ENCODE measurements at regions not wholly inside any gene's neighbourhood (a gene's known extent, or its start where the extent isn't known, plus 50 kb on each side); places are given as distances from the start of the nearest gene placed in this dataset.
A peak's percentile ranks its signal among the peaks of the same experiment; 100 is the strongest.

DNA sequence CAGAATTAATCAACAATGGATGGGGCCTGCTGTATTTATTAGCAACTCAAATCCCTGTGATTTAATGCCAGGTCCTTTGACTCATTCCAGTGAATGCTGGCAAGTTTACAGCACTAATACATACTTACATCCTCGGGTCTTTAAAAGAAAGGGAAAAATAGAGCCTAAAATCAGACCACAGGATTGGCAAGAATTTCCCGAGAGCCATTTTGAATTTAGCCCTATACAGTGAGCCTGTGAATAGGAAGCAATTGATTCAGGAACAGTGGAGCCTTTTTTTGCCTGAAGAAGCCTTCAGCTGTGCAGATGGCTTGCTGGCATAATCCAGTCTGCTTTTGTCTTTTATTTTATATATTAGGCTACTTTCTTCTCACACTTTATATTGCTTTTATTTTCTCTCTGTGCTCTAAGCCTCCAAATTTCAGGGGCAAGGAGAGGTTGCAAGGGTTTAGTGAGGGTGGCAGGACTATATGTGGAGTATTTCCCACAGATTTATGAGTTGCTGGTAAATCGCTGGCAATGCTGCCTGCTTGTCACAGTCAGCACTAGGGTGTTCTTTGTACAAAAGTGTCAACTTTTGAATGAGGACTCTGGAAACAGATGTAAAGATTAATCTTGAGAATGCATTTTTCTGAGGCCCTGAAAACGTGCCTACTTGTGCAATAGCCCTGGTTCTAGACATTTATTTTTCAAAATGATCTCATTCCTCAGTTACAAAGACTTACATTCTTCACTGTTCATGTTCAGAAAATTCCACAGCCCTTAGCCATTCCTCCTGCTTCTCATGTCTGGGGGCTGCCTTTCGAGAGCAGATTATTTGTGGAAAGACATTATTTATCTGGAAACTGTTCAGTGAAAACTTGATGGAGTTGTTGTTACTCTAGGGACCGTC, 303.5 kb downstream of the SPRY1 start:
- DNase-seq = no peak
- H3K9ac ChIP-seq = peak overlapping the region; percentile 60
- peak overlapping the region; percentile 76 to 94; a peak in 3 of 4 replicates for H3K27ac ChIP-seq (ENCODE audit: low read depth in 2 of 2, low read length in 1 of 2)
- H2AFZ ChIP-seq (ENCODE audit: low read depth) = peak overlapping the region; percentile 79
- peak overlapping the region; percentile 27 for H3K4me2 ChIP-seq
- H3K4me3 ChIP-seq (ENCODE audit: low read depth in 2 of 2, low read length in 1 of 2) = no peak overlapping the region
- WGBS (ENCODE audit: low lambda C conversion rate) = 47% methylated on average over 6 of the region's 6 CpGs
- no peaks in the 10 kb centered on the region for H3K27me3 ChIP-seq (ENCODE audit: insufficient read depth)
- no peaks in the 10 kb centered on the region for H3K79me2 ChIP-seq (ENCODE audit: insufficient read depth)
- CTCF ChIA-PET = no interaction called here
- peaks cover 26% of the 10 kb centered on the region for H3F3A ChIP-seq (replicated peaks; ENCODE audit: insufficient read depth)
- H3K4me1 ChIP-seq (ENCODE audit: control insufficient read depth in 1 of 2, insufficient read depth in 2 of 2, low read depth in 1 of 2, low read length in 1 of 2) = peaks cover 0 to 15% of the 10 kb centered on the region in 2 experiments; a peak in 3 of 4 replicates
- no peaks in the 10 kb centered on the region for H4K20me1 ChIP-seq (ENCODE audit: insufficient read depth)
- no peaks in the 10 kb centered on the region for H3K9me2 ChIP-seq
- POLR2A ChIA-PET = no interaction called here
- no peaks in the 10 kb centered on the region for H3K9me3 ChIP-seq
- H3K36me3 ChIP-seq (replicated peaks in 1 of 2; ENCODE audit: control insufficient read depth in 1 of 2, insufficient read depth in 2 of 2, low read length in 1 of 2) = no peaks in the 10 kb centered on the region
- TF ChIP-seq IRF3 (IDR thresholded peaks at IDR 0.05; ENCODE audit: low read depth, low read length) = no peak
- TF ChIP-seq NRF1 (IDR thresholded peaks at IDR 0.05; ENCODE audit: low read depth, low read length) = no peak
- TF ChIP-seq TEAD4 (IDR thresholded peaks at IDR 0.05; ENCODE audit: borderline replicate concordance, insufficient read depth) = peak; percentile 21; the same call in 1 of the 2 replicates
- TF ChIP-seq GABPA (IDR thresholded peaks at IDR 0.05; ENCODE audit: low read depth) = no peak
- no peak for TF ChIP-seq RXRA (IDR thresholded peaks at IDR 0.05; ENCODE audit: borderline replicate concordance, low read depth)
- TF ChIP-seq EP300 (IDR thresholded peaks at IDR 0.05; ENCODE audit: borderline replicate concordance in 1 of 2, low read depth in 1 of 2, low read length in 1 of 2) = peak in 1 of 2 experiments; percentile 53; a peak in 1 of 4 replicates
- TF ChIP-seq CHD2 (IDR thresholded peaks at IDR 0.05; ENCODE audit: low read length, partially characterized antibody) = no peak
- TF ChIP-seq, protein P1, sequence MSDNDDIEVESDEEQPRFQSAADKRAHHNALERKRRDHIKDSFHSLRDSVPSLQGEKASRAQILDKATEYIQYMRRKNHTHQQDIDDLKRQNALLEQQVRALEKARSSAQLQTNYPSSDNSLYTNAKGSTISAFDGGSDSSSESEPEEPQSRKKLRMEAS (IDR thresholded peaks at IDR 0.05; ENCODE audit: low read depth) = peak; percentile 53; the same call in 1 of the 2 replicates
- no peak for TF ChIP-seq FOXJ3 (CRISPR knock-in tag; IDR thresholded peaks at IDR 0.05)
- no peak for TF ChIP-seq RAD21 (IDR thresholded peaks at IDR 0.05; ENCODE audit: low read length)
- TF ChIP-seq TAF1 (IDR thresholded peaks at IDR 0.05; ENCODE audit: borderline replicate concordance, low read depth, low read length) = no peak
- no peak; the same call in 1 of the 2 replicates for TF ChIP-seq FOXM1 (IDR thresholded peaks at IDR 0.05; ENCODE audit: low read depth)
- no peak for TF ChIP-seq SMC3 (IDR thresholded peaks at IDR 0.05; ENCODE audit: low read depth, low read length)
- TF ChIP-seq RCOR1 (IDR thresholded peaks at IDR 0.05; ENCODE audit: low read length) = no peak
- TF ChIP-seq POLR2AphosphoS5 (IDR thresholded peaks at IDR 0.05; ENCODE audit: low read depth, low read length) = peak; percentile 55; the same call in 1 of the 2 replicates
- no peak for TF ChIP-seq GATA2 (CRISPR knock-in tag; IDR thresholded peaks at IDR 0.05)
- TF ChIP-seq, protein P2, sequence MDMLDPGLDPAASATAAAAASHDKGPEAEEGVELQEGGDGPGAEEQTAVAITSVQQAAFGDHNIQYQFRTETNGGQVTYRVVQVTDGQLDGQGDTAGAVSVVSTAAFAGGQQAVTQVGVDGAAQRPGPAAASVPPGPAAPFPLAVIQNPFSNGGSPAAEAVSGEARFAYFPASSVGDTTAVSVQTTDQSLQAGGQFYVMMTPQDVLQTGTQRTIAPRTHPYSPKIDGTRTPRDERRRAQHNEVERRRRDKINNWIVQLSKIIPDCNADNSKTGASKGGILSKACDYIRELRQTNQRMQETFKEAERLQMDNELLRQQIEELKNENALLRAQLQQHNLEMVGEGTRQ (IDR thresholded peaks at IDR 0.05; ENCODE audit: borderline replicate concordance, low read depth, low read length) = no peak
- TF ChIP-seq FOSL2 (IDR thresholded peaks at IDR 0.05; ENCODE audit: borderline replicate concordance, low read depth) = peak; percentile 44; the same call in 1 of the 2 replicates
- TF ChIP-seq JUND (IDR thresholded peaks at IDR 0.05) = peak; percentile 57
- peak; percentile 66; the same call in 1 of the 2 replicates for TF ChIP-seq YY1 (IDR thresholded peaks at IDR 0.05; ENCODE audit: low read depth)
- no peak for TF ChIP-seq CTCF (IDR thresholded peaks at IDR 0.05)
- TF ChIP-seq USF1 (IDR thresholded peaks at IDR 0.05; ENCODE audit: borderline replicate concordance, low read depth) = no peak
- TF ChIP-seq, protein P3, sequence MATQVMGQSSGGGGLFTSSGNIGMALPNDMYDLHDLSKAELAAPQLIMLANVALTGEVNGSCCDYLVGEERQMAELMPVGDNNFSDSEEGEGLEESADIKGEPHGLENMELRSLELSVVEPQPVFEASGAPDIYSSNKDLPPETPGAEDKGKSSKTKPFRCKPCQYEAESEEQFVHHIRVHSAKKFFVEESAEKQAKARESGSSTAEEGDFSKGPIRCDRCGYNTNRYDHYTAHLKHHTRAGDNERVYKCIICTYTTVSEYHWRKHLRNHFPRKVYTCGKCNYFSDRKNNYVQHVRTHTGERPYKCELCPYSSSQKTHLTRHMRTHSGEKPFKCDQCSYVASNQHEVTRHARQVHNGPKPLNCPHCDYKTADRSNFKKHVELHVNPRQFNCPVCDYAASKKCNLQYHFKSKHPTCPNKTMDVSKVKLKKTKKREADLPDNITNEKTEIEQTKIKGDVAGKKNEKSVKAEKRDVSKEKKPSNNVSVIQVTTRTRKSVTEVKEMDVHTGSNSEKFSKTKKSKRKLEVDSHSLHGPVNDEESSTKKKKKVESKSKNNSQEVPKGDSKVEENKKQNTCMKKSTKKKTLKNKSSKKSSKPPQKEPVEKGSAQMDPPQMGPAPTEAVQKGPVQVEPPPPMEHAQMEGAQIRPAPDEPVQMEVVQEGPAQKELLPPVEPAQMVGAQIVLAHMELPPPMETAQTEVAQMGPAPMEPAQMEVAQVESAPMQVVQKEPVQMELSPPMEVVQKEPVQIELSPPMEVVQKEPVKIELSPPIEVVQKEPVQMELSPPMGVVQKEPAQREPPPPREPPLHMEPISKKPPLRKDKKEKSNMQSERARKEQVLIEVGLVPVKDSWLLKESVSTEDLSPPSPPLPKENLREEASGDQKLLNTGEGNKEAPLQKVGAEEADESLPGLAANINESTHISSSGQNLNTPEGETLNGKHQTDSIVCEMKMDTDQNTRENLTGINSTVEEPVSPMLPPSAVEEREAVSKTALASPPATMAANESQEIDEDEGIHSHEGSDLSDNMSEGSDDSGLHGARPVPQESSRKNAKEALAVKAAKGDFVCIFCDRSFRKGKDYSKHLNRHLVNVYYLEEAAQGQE (IDR thresholded peaks at IDR 0.05; ENCODE audit: low read depth, low read length) = no peak
- no peak for TF ChIP-seq RFX5 (IDR thresholded peaks at IDR 0.05; ENCODE audit: low read length)
- peak; percentile 52 for TF ChIP-seq TCF12 (IDR thresholded peaks at IDR 0.05)

Measured in SK-N-SH (cell line).